Upper lobe of left lung (tissue), 6 donors: ENCODE measurements at regions not wholly inside any gene's neighbourhood (a gene's known extent, or its start where the extent isn't known, plus 50 kb on each side); places are given as distances from the start of the nearest gene placed in this dataset.

ENCODE experiments used
- ATAC-seq, 2 donors: fragments of 200-7000 bp; cut with Tn5 transposase; one replicate each; pipeline ENCODE4 v1.9.1; 2022; ENCODE audit warnings: mild to moderate bottlenecking in 2 of 2, moderate library complexity in 2 of 2; ENCODE audit not compliant: low FRiP score in 2 of 2
- DNase-seq, 2 donors: peaks; one replicate each; pipeline ENCODE4 v3.0.0-alpha.2; 2019 to 2020
- H3K27ac ChIP-seq, 4 donors: fragments of 200-600 bp; sonication (generic); one replicate each; pipeline ENCODE4 v1.5.1; 2016 to 2019
- H3K27me3 ChIP-seq, 4 donors: fragments of 200-600 bp; sonication (generic); one replicate each; pipeline ENCODE4 v1.5.1; 2017 to 2019
- H3K36me3 ChIP-seq, 4 donors: fragments of 200-600 bp; sonication (generic); one replicate each; pipeline ENCODE4 v1.5.1; 2016 to 2019
- H3K4me1 ChIP-seq, 4 donors: fragments of 200-600 bp; sonication (generic); one replicate each; pipeline ENCODE4 v1.5.1; 2018 to 2019
- H3K4me3 ChIP-seq, 4 donors: fragments of 200-600 bp; sonication (generic); one replicate each; pipeline ENCODE4 v1.5.1; 2017 to 2019; ENCODE audit warnings: mild to moderate bottlenecking in 2 of 4, moderate library complexity in 1 of 4
- H3K9me3 ChIP-seq, 4 donors: fragments of 200-600 bp; sonication (generic); one replicate each; pipeline ENCODE4 v1.5.1; 2018 to 2019
- EP300 ChIP-seq, 4 donors: sonication (generic); formaldehyde crosslinking; IDR thresholded peaks; one replicate each; pipeline ENCODE4 v1.5.1; 2017; ENCODE audit warnings: antibody characterized with exemption in 4 of 4, control low read depth in 2 of 4
- POLR2A ChIP-seq, 4 donors: fragments of 450-650 bp; IDR thresholded peaks; one replicate each; pipeline ENCODE4 v1.5.1; 2016 to 2017; ENCODE audit warnings: antibody characterized with exemption in 4 of 4, mild to moderate bottlenecking in 2 of 4
- POLR2AphosphoS5 ChIP-seq, 2 donors: sonication (generic); formaldehyde crosslinking; IDR thresholded peaks; one replicate each; pipeline ENCODE4 v1.5.1; 2017; ENCODE audit warnings: antibody characterized with exemption in 2 of 2
- WGBS, 2 donors: methylation state at CpG; one replicate each; pipeline ENCODE4 v1.1.5; 2017 to 2018; 5-methylcytosine and 5-hydroxymethylcytosine counted together
- TF ChIP-seq, protein P1 (sequence below), 6 experiments: fragments of 450-650 bp in 4 of 6; fragments of 200-600 bp in 2 of 6; sonication (generic) in 2 of 6; IDR thresholded peaks; one replicate each; pipeline ENCODE4 v1.5.1; 2016 to 2019; ENCODE audit warnings: antibody characterized with exemption in 6 of 6
- donor health status: DM: no; HTN: no; CAD: no; lungs with moderate emphysema.
- donor health status: DM: no; HTN: yes; CAD: no; lungs with severe emphysema.

DNA sequence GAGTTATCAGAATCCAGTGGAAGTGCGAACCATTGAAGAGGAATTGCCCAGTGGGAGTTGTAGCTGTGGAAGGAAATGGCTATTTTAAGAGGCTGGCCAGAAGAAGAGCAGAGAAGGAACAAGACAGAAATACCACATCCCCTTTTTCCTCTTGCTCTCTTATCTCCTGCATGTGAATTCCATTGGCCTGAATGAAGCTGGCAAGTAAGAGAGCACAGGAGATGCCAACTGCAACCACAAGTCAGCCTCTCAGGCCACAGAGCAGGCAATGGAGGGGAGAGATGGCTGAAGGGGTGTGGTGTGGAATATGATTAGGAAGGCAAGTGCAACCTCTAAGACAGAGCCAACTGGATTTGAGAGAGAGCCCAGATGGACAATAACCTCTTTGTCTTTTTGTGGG is 362.7 kb upstream of the IMPG1 start:
- TF ChIP-seq EP300 (IDR thresholded peaks at IDR 0.05) (no peak), POLR2AphosphoS5 (IDR thresholded peaks at IDR 0.05) (no peak), POLR2A (IDR thresholded peaks at IDR 0.05) (no peak)
- TF ChIP-seq, protein P1, sequence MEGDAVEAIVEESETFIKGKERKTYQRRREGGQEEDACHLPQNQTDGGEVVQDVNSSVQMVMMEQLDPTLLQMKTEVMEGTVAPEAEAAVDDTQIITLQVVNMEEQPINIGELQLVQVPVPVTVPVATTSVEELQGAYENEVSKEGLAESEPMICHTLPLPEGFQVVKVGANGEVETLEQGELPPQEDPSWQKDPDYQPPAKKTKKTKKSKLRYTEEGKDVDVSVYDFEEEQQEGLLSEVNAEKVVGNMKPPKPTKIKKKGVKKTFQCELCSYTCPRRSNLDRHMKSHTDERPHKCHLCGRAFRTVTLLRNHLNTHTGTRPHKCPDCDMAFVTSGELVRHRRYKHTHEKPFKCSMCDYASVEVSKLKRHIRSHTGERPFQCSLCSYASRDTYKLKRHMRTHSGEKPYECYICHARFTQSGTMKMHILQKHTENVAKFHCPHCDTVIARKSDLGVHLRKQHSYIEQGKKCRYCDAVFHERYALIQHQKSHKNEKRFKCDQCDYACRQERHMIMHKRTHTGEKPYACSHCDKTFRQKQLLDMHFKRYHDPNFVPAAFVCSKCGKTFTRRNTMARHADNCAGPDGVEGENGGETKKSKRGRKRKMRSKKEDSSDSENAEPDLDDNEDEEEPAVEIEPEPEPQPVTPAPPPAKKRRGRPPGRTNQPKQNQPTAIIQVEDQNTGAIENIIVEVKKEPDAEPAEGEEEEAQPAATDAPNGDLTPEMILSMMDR (IDR thresholded peaks at IDR 0.05): no peak
- no peak for ATAC-seq
- no peaks in the 10 kb centered on the region for H3K4me1 ChIP-seq
- H3K27me3 ChIP-seq: no peaks in the 10 kb centered on the region
- H3K36me3 ChIP-seq: no peaks in the 10 kb centered on the region
- no peak overlapping the region for H3K4me3 ChIP-seq
- 32 to 62% methylated on average over 1 of the region's 1 CpG for WGBS, 2 donors
- H3K27ac ChIP-seq: no peak overlapping the region
- no peaks in the 10 kb centered on the region for H3K9me3 ChIP-seq
- no peak for DNase-seq

DNA sequence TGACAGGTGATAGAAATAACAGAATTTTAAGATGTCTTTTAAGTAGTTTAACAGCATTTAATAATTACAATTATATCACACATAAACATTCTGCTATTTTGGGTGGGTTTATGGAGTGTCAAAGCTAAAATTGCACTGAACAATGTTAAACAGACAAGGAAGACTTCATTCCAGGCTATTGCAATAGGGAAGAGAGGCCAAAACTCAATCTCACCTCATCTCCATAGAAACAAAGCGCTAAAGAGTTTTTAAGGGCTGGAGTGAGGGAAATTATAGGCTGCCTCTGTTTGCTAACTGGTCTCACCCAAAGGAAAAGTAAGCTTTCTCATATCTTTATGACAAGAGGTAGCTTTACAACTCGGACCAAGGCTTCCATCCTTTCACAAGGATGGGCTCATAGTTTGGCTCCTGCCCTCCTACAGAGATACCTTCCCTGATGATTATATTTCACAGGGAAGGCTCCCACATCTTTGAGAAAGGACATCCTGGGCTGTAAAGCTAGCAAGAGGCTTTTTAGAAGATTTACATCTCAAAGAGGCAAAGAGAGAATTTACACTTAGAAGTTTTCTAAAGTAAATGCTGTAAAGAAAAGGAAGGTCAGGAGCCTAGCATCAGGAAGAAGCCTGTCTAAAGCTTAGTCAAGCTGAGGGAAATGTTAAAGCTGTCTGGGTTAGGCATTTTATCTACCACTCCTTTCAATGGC is 350.2 kb upstream of the IMPG1 start:
- Histone ChIP-seq H3K4me3 (no peak overlapping the region), H3K27me3 (no peaks in the 10 kb centered on the region), H3K4me1 (no peaks in the 10 kb centered on the region), H3K9me3 (no peaks in the 10 kb centered on the region), H3K27ac (no peak overlapping the region), H3K36me3 (no peaks in the 10 kb centered on the region)
- 40 to 48% methylated on average over 2 of the region's 2 CpGs for WGBS, 2 donors
- TF ChIP-seq POLR2AphosphoS5 (IDR thresholded peaks at IDR 0.05) (no peak), EP300 (IDR thresholded peaks at IDR 0.05) (no peak), POLR2A (IDR thresholded peaks at IDR 0.05) (no peak)
- TF ChIP-seq, protein P1 (IDR thresholded peaks at IDR 0.05): no peak
- no peak for DNase-seq
- ATAC-seq: no peak

DNA sequence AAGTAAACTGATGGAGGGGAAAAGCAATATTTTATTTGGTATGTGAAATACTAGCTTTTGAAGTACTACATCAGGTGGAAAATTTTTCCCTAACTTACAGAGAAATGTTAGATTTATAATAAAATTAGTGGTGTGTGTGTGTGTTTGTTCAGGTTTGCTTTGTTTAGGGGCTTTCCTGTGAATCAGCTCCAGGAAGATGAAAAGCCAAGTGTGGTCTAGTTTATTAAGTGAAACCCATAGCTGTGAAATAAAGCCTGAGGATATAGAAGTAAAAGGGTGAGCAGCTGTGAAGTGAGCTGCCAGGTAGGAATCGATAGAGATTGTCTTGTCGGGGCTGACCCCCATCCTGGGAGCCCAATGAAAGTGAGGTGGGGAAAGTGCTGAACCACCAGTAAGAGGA is 347.6 kb upstream of the IMPG1 start:
- DNase-seq (no peak), ATAC-seq (no peak)
- Histone ChIP-seq H3K27ac (no peak overlapping the region), H3K9me3 (no peaks in the 10 kb centered on the region), H3K27me3 (no peaks in the 10 kb centered on the region), H3K4me1 (no peaks in the 10 kb centered on the region), H3K4me3 (no peak overlapping the region), H3K36me3 (no peaks in the 10 kb centered on the region)
- 86 to 89% methylated on average over 2 of the region's 2 CpGs for WGBS, 2 donors
- TF ChIP-seq POLR2AphosphoS5 (IDR thresholded peaks at IDR 0.05): no peak
- no peak for TF ChIP-seq EP300 (IDR thresholded peaks at IDR 0.05)
- TF ChIP-seq POLR2A (IDR thresholded peaks at IDR 0.05): no peak
- TF ChIP-seq, protein P1 (IDR thresholded peaks at IDR 0.05): no peak

DNA sequence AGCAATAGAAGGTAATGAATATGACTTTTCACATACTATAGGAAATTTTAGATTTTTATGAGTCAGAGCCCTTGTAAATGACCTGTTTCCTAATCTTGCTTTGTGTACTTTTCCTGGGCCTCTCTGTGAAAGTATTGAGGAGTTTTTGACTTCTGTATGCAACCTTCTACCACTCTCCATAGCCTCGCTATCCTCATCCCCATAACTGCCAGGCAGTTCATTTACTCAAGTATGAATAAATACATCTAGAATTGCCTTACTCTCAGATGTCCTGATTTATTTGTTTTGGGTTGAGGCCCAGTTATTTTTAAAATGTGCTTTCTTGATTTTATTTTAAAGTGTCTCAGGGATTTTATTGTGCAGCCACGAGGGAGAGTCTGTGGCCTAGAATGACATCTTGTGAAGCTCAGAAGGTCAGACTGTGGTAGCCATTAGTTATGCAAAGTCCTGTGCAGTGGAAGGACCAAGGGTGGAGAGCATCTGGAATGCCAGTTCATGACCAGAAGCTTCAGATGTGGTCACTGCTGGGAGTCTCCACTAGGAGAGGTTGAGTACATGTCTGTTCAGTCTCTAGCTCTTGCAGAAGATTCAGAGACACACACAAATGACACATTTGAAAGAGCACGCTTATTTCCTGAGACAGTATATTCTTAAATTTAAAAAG is 346.2 kb upstream of the IMPG1 start:
- TF ChIP-seq POLR2A (IDR thresholded peaks at IDR 0.05) (no peak), EP300 (IDR thresholded peaks at IDR 0.05) (no peak), POLR2AphosphoS5 (IDR thresholded peaks at IDR 0.05) (no peak)
- TF ChIP-seq, protein P1 (IDR thresholded peaks at IDR 0.05): no peak
- H3K9me3 ChIP-seq: no peaks in the 10 kb centered on the region
- DNase-seq (no peak), ATAC-seq (no peak)
- WGBS, 2 donors: 57 to 61% methylated on average over 3 of the region's 3 CpGs
- no peaks in the 10 kb centered on the region for H3K36me3 ChIP-seq
- no peaks in the 10 kb centered on the region for H3K4me1 ChIP-seq
- H3K27me3 ChIP-seq: no peaks in the 10 kb centered on the region
- H3K27ac ChIP-seq: no peak overlapping the region
- H3K4me3 ChIP-seq: no peak overlapping the region
